CD4-positive, alpha-beta T cell (primary cell): ENCODE measurements at regions not wholly inside any gene's neighbourhood (a gene's known extent, or its start where the extent isn't known, plus 50 kb on each side); places are given as distances from the start of the nearest gene placed in this dataset.

Experiments used
- ATAC-seq: fragments of 200-7000 bp; cut with Tn5 transposase; one replicate; pipeline ENCODE4 v1.10.0; 2022; ENCODE audit warnings: mild to moderate bottlenecking; ENCODE audit not compliant: poor library complexity
- CTCF ChIA-PET: fragments of 350-600 bp; sonication (Branson Sonifier 250); formaldehyde crosslinking; loops from one replicate; lab custom pipeline; 2021; ENCODE audit warnings: antibody characterized with exemption, inconsistent platforms; lab: Charles Lee
- POLR2A ChIA-PET: fragments of 350-600 bp; sonication (Branson Sonifier 250); formaldehyde crosslinking; loops from one replicate; lab custom pipeline; 2021; ENCODE audit warnings: antibody characterized with exemption, inconsistent platforms; lab: Charles Lee
- DNase-seq, 14 experiments: peaks; one replicate each; pipeline ENCODE4 v3.0.0-alpha.2; 2013 to 2020; ENCODE audit warnings: mixed read lengths in 2 of 14
- H3K27ac ChIP-seq, 2 donors: one replicate each; pipeline versions ENCODE4 v1.5.1 to v1.7.0; 2013; ENCODE audit warnings: low read length in 2 of 2, low read depth in 1 of 2, mild to moderate bottlenecking in 1 of 2
- H3K27me3 ChIP-seq, 2 experiments: 1 replicate in 1 of 2; 2 replicates in 1 of 2; pipeline versions ENCODE4 v1.6.1 to v1.7.0; 2013; ENCODE audit warnings: low read length in 2 of 2, control low read depth in 1 of 2, mild to moderate bottlenecking in 1 of 2, moderate library complexity in 1 of 2; ENCODE audit not compliant: insufficient read depth in 2 of 2, control insufficient read depth in 1 of 2
- H3K36me3 ChIP-seq: one replicate; pipeline ENCODE4 v1.6.1; 2013; ENCODE audit warnings: low read length, control low read depth; ENCODE audit not compliant: insufficient read depth
- H3K4me1 ChIP-seq: one replicate; pipeline ENCODE4 v1.6.1; 2013; ENCODE audit warnings: low read length, control low read depth; ENCODE audit not compliant: insufficient read depth
- H3K4me3 ChIP-seq: one replicate; pipeline ENCODE4 v1.5.1; 2013; ENCODE audit warnings: mild to moderate bottlenecking, low read length, moderate library complexity
- H3K9me3 ChIP-seq, 2 experiments: 1 replicate in 1 of 2; 2 replicates in 1 of 2; pipeline versions ENCODE4 v1.6.1 to v1.7.0; 2013; ENCODE audit warnings: low read length in 2 of 2, mild to moderate bottlenecking in 2 of 2, control low read depth in 1 of 2, moderate library complexity in 1 of 2; ENCODE audit not compliant: control insufficient read depth in 1 of 2, insufficient read depth in 1 of 2
- H3K27ac Mint-ChIP-seq: one replicate; pipeline ENCODE4 v1.8.0; 2020; ENCODE audit warnings: mixed read lengths
- H3K27me3 Mint-ChIP-seq: one replicate; pipeline ENCODE4 v1.8.0; 2021; ENCODE audit warnings: mixed read lengths
- H3K36me3 Mint-ChIP-seq: one replicate; pipeline ENCODE4 v1.8.0; 2021; ENCODE audit warnings: low read depth, mixed read lengths
- H3K4me1 Mint-ChIP-seq: one replicate; pipeline ENCODE4 v1.8.0; 2021; ENCODE audit warnings: low read depth, mixed read lengths
- H3K4me3 Mint-ChIP-seq: one replicate; pipeline ENCODE4 v1.8.0; 2020; ENCODE audit warnings: mild to moderate bottlenecking, mixed read lengths
- H3K9me3 Mint-ChIP-seq: one replicate; pipeline ENCODE4 v1.8.0; 2020; ENCODE audit warnings: mixed read lengths
- intact Hi-C, 2 experiments: fragments of 100-400 bp; cut with DNase I in 1 of 2; cut with micrococcal nuclease in 1 of 2; formaldehyde crosslinking; loops; one replicate each; pipeline versions ENCODE4 v1.15.1 to v1.9.0; 2023 to 2025; cut with DNase I, micrococcal nuclease
- TF ChIP-seq, protein P1 (sequence below): fragments of 200-600 bp; IDR thresholded peaks from one replicate; pipeline ENCODE4 v1.8.0; 2022; ENCODE audit warnings: antibody characterized with exemption, mild to moderate bottlenecking

GRCh38 chr12:125525879-125526278, 460.6 kb downstream of the AACS start:
- Mint-ChIP-seq H3K4me1 (no peaks in the 10 kb centered on the region), H3K4me3 (no peak overlapping the region), H3K27ac (no peak overlapping the region), H3K27me3 (peaks cover 8% of the 10 kb centered on the region), H3K9me3 (peaks cover 12% of the 10 kb centered on the region), H3K36me3 (no peaks in the 10 kb centered on the region)
- ChIA-PET POLR2A (no interaction called here), CTCF (no interaction called here)
- TF ChIP-seq, protein P1, sequence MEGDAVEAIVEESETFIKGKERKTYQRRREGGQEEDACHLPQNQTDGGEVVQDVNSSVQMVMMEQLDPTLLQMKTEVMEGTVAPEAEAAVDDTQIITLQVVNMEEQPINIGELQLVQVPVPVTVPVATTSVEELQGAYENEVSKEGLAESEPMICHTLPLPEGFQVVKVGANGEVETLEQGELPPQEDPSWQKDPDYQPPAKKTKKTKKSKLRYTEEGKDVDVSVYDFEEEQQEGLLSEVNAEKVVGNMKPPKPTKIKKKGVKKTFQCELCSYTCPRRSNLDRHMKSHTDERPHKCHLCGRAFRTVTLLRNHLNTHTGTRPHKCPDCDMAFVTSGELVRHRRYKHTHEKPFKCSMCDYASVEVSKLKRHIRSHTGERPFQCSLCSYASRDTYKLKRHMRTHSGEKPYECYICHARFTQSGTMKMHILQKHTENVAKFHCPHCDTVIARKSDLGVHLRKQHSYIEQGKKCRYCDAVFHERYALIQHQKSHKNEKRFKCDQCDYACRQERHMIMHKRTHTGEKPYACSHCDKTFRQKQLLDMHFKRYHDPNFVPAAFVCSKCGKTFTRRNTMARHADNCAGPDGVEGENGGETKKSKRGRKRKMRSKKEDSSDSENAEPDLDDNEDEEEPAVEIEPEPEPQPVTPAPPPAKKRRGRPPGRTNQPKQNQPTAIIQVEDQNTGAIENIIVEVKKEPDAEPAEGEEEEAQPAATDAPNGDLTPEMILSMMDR, result no peak
- Histone ChIP-seq H3K36me3 (no peaks in the 10 kb centered on the region), H3K27ac (no peak overlapping the region), H3K27me3 (no peaks in the 10 kb centered on the region), H3K4me1 (no peaks in the 10 kb centered on the region), H3K4me3 (no peak overlapping the region), H3K9me3 (peaks cover 5 to 17% of the 10 kb centered on the region in 2 experiments)
- intact Hi-C loops, result no loop called here
- no peak for ATAC-seq
- no peak for DNase-seq

DNA sequence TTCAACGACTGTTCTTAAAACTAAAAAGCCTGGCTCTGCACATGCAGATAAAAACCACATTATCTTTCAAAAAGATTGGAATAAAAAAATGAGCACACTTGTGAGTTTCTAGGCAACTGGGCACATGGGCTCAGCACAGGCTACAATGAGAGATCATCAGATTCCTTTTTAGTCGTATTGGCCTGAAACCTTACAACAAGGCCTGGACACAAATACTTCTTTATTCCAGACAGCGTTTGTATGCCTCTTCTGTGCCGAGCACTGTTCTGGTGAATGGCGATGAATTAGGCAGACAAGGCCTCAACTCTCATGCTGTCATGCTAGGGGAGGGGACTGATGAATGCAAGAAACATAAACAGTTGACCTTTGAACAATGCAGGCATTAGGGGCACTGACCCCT, 463.0 kb downstream of the AACS start:
- ATAC-seq (no peak), DNase-seq (no peak)
- Mint-ChIP-seq H3K27ac (no peak overlapping the region), H3K36me3 (no peaks in the 10 kb centered on the region), H3K9me3 (peaks cover 7% of the 10 kb centered on the region), H3K27me3 (peaks cover 23% of the 10 kb centered on the region), H3K4me1 (no peaks in the 10 kb centered on the region), H3K4me3 (no peak overlapping the region)
- no peak overlapping the region for H3K4me3 ChIP-seq
- TF ChIP-seq, protein P1, result no peak
- CTCF ChIA-PET, result no interaction called here
- no peaks in the 10 kb centered on the region for H3K36me3 ChIP-seq
- POLR2A ChIA-PET, result no interaction called here
- intact Hi-C loops, result no loop called here
- no peak overlapping the region for H3K27ac ChIP-seq
- H3K4me1 ChIP-seq, result no peaks in the 10 kb centered on the region
- peaks cover 3 to 6% of the 10 kb centered on the region in 2 experiments for H3K27me3 ChIP-seq
- peaks cover 0 to 9% of the 10 kb centered on the region in 2 experiments for H3K9me3 ChIP-seq

DNA sequence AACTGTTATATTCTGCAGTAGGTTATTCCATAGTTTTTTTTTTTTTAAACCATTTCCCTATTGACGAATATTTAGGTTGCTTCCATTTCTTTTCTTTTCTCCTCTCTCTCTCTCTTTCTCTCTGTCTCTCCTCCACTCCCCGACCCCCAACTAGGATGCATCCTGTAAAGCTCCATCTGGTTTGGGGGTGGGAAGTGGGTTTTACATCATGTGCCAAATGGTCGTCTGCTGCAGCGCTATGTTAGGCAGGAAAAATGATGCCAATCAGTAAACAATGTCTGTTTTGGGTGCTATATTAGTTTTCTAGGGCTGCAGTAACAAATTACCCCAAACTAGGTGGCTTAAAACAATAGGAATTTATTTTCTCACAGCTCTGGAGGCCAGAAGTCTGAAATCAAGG, 465.0 kb downstream of the AACS start:
- H3K4me1 ChIP-seq, result no peaks in the 10 kb centered on the region
- Mint-ChIP-seq H3K27ac (no peak overlapping the region), H3K4me3 (no peak overlapping the region), H3K36me3 (no peaks in the 10 kb centered on the region), H3K27me3 (peaks cover 34% of the 10 kb centered on the region), H3K4me1 (no peaks in the 10 kb centered on the region), H3K9me3 (no peaks in the 10 kb centered on the region)
- TF ChIP-seq, protein P1, result no peak
- H3K27ac ChIP-seq, result no peak overlapping the region
- H3K36me3 ChIP-seq, result no peaks in the 10 kb centered on the region
- H3K9me3 ChIP-seq, result peaks cover 0 to 12% of the 10 kb centered on the region in 2 experiments
- CTCF ChIA-PET, result no interaction called here
- intact Hi-C loops, result loop anchor here (10.0 kb wide), 1 partner anchor 1345 kb away; no protein-coding TSS in a partner anchor
- H3K4me3 ChIP-seq, result no peak overlapping the region
- POLR2A ChIA-PET, result no interaction called here
- no peak for DNase-seq
- peaks cover 4 to 6% of the 10 kb centered on the region in 2 experiments for H3K27me3 ChIP-seq
- no peak for ATAC-seq
